Right atrium auricular region (tissue), 2 donors: ENCODE measurements at regions not wholly inside any gene's neighbourhood (a gene's known extent, or its start where the extent isn't known, plus 50 kb on each side); places are given as distances from the start of the nearest gene placed in this dataset.

Source experiments
- DNase-seq: peaks from one replicate; pipeline ENCODE4 v3.0.0-alpha.2; 2019; ENCODE audit warnings: low spot score
- H3K27ac ChIP-seq, 2 donors: fragments of 200-600 bp; sonication (generic); 1 replicate in 1 of 2; 2 replicates in 1 of 2; pipeline ENCODE4 v1.5.1; 2016 to 2019
- H3K27me3 ChIP-seq, 2 donors: fragments of 200-600 bp; sonication (generic); one replicate each; pipeline versions ENCODE4 v1.5.1 to v1.6.0; 2017 to 2019
- H3K36me3 ChIP-seq: fragments of 200-600 bp; sonication (generic); one replicate; pipeline ENCODE4 v1.5.1; 2016
- H3K4me1 ChIP-seq, 2 donors: fragments of 200-600 bp; sonication (generic); one replicate each; pipeline versions ENCODE4 v1.5.1 to v1.6.0; 2017 to 2019
- H3K4me3 ChIP-seq, 2 donors: fragments of 200-600 bp; sonication (generic); 1 replicate in 1 of 2; 2 replicates in 1 of 2; pipeline ENCODE4 v1.5.1; 2017 to 2019; ENCODE audit warnings: mild to moderate bottlenecking in 1 of 2, moderate library complexity in 1 of 2
- H3K9me3 ChIP-seq, 2 donors: fragments of 200-600 bp; sonication (generic); one replicate each; pipeline ENCODE4 v1.5.1; 2019
- TF ChIP-seq, protein P1 (sequence below), 2 donors: fragments of 200-600 bp; sonication (generic); IDR thresholded peaks; one replicate each; pipeline ENCODE4 v1.5.1; 2019; ENCODE audit warnings: antibody characterized with exemption in 2 of 2

- Histone ChIP-seq H3K27ac (no peak overlapping the region), H3K4me1 (no peaks in the 10 kb centered on the region), H3K4me3 (no peak overlapping the region), H3K36me3 (no peaks in the 10 kb centered on the region), H3K27me3 (no peaks in the 10 kb centered on the region), H3K9me3 (no peaks in the 10 kb centered on the region)
- no peak for DNase-seq
- TF ChIP-seq, protein P1, sequence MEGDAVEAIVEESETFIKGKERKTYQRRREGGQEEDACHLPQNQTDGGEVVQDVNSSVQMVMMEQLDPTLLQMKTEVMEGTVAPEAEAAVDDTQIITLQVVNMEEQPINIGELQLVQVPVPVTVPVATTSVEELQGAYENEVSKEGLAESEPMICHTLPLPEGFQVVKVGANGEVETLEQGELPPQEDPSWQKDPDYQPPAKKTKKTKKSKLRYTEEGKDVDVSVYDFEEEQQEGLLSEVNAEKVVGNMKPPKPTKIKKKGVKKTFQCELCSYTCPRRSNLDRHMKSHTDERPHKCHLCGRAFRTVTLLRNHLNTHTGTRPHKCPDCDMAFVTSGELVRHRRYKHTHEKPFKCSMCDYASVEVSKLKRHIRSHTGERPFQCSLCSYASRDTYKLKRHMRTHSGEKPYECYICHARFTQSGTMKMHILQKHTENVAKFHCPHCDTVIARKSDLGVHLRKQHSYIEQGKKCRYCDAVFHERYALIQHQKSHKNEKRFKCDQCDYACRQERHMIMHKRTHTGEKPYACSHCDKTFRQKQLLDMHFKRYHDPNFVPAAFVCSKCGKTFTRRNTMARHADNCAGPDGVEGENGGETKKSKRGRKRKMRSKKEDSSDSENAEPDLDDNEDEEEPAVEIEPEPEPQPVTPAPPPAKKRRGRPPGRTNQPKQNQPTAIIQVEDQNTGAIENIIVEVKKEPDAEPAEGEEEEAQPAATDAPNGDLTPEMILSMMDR (IDR thresholded peaks at IDR 0.05): no peak
Measured at GRCh38 chr18:76113101-76113500, 381.9 kb downstream of the ZNF516 start.

DNA sequence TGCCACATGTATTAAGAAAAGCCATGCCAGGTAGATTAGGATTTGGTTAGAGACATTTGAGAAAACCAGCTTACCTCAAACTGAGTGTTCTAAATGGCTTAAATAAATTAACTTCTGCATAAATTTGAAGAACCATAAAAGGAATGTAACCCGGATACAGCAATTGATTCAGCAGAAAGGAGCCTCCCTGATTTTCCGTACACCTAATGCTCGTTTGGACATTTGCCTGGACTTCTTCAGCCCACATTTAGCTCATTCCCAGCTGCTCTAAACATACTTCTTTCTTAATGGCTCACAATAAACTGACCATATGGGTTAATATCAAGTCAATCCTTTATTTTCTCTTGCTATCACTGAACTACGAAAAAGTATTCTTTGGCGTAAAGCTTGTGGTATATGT is 392.4 kb downstream of the ZNF516 start:
- Histone ChIP-seq H3K27me3 (no peaks in the 10 kb centered on the region), H3K9me3 (peaks cover 0 to 19% of the 10 kb centered on the region in 2 donors), H3K4me1 (no peaks in the 10 kb centered on the region), H3K27ac (no peak overlapping the region), H3K4me3 (no peak overlapping the region), H3K36me3 (no peaks in the 10 kb centered on the region)
- DNase-seq: no peak
- TF ChIP-seq, protein P1 (IDR thresholded peaks at IDR 0.05): no peak

- no peaks in the 10 kb centered on the region for H3K27me3 ChIP-seq
- H3K36me3 ChIP-seq: no peaks in the 10 kb centered on the region
- peaks cover 0 to 19% of the 10 kb centered on the region in 2 donors for H3K9me3 ChIP-seq
- no peak overlapping the region for H3K27ac ChIP-seq
- no peak overlapping the region for H3K4me3 ChIP-seq
- TF ChIP-seq, protein P1 (IDR thresholded peaks at IDR 0.05): no peak
- DNase-seq: no peak
- H3K4me1 ChIP-seq: no peaks in the 10 kb centered on the region
Measured at GRCh38 chr18:76102156-76102555, 392.9 kb downstream of the ZNF516 start.

GRCh38 chr18:76099931-76100457 is 395.0 kb downstream of the ZNF516 start:
- Histone ChIP-seq H3K4me1 (no peaks in the 10 kb centered on the region), H3K9me3 (peaks cover 0 to 15% of the 10 kb centered on the region in 2 donors), H3K36me3 (no peaks in the 10 kb centered on the region), H3K27me3 (no peaks in the 10 kb centered on the region), H3K27ac (no peak overlapping the region), H3K4me3 (no peak overlapping the region)
- TF ChIP-seq, protein P1 (IDR thresholded peaks at IDR 0.05): no peak
- no peak for DNase-seq

DNA sequence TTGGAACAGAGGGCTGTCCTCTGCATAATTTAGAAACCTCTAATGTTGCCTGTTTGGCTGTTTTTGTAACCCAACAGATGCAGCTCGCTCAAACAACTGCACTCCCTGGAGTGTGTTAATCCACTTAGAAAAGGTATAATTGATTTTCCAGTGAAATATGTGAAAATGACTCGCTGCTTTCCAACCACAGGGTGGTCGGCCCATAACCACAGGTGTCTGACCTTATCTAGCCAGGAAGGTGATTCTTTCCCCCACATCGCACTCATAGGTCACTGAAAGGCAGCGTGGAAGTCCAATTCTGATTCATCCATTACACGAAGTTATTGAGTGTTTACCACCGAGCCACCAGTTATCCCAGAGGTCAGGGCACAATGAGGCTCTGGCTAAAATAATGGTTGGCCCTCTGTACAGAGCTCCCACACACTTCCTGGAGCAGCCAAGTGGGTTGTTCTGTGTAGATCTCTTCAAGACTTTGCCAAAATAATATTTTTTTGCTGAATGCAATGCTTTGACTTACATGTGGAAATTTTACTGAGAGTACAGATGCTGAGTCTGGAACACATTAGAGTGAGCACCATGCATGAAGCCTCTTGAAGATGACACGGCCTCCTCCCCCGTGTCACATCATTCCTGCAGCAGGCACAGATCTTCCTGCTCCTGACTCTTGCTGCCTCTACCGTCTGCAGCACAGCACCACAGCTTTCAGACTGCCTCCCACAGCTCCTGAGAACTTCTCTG is 396.2 kb downstream of the ZNF516 start:
- no peaks in the 10 kb centered on the region for H3K4me1 ChIP-seq
- DNase-seq: no peak
- H3K36me3 ChIP-seq: no peaks in the 10 kb centered on the region
- H3K27ac ChIP-seq: no peak overlapping the region
- no peak overlapping the region for H3K4me3 ChIP-seq
- TF ChIP-seq, protein P1 (IDR thresholded peaks at IDR 0.05): no peak
- H3K9me3 ChIP-seq: peaks cover 0 to 5% of the 10 kb centered on the region in 2 donors
- H3K27me3 ChIP-seq: no peaks in the 10 kb centered on the region
